Neural cell (in vitro differentiated cells): ENCODE measurements at regions not wholly inside any gene's neighbourhood (a gene's known extent, or its start where the extent isn't known, plus 50 kb on each side); places are given as distances from the start of the nearest gene placed in this dataset.

Experiments
- H2AFZ ChIP-seq: fragments of 200-600, 300-800 bp; sonication (generic), shearing (Covaris generic); 2 replicates; pipeline ENCODE4 v1.6.0; 2014; ENCODE audit warnings: low read depth, mild to moderate bottlenecking, antibody characterized with exemption, low read length, moderate library complexity
- H3F3A ChIP-seq: fragments of 200-600 bp; shearing (Covaris generic); 2 replicates; pipeline ENCODE4 v1.6.1; 2016; ENCODE audit warnings: mild to moderate bottlenecking, moderate library complexity, mixed read lengths, antibody characterized with exemption, low read length; ENCODE audit not compliant: insufficient read depth, poor library complexity, severe bottlenecking
- H3K27ac ChIP-seq: fragments of 200-600, 300-800 bp; sonication (generic), shearing (Covaris generic); 2 replicates; pipeline ENCODE4 v1.5.1; 2014; ENCODE audit warnings: mild to moderate bottlenecking, low read length, moderate library complexity
- H3K27me3 ChIP-seq: fragments of 300-800, 200-600 bp; sonication (generic), shearing (Covaris generic); 2 replicates; pipeline ENCODE4 v1.6.0; 2014; ENCODE audit warnings: mild to moderate bottlenecking, low read depth, low read length, moderate library complexity; ENCODE audit not compliant: insufficient read depth
- H3K36me3 ChIP-seq: fragments of 300-800, 200-600 bp; sonication (generic), shearing (Covaris generic); 2 replicates; pipeline ENCODE4 v1.5.1; 2014; ENCODE audit warnings: mild to moderate bottlenecking, antibody characterized with exemption, low read length, moderate library complexity; ENCODE audit not compliant: insufficient read depth
- H3K4me2 ChIP-seq: fragments of 300-800, 200-600 bp; sonication (generic), shearing (Covaris generic); 2 replicates; pipeline ENCODE4 v1.6.0; 2014; ENCODE audit warnings: mild to moderate bottlenecking, low read length
- H3K4me3 ChIP-seq: fragments of 300-800, 200-600 bp; sonication (generic), shearing (Covaris generic); 2 replicates; pipeline ENCODE4 v1.5.1; 2014; ENCODE audit warnings: mild to moderate bottlenecking, low read length, moderate library complexity
- H3K79me2 ChIP-seq: fragments of 200-600 bp; shearing (Covaris generic); replicated peaks from 2 replicates; pipeline ENCODE4 v1.6.0; 2014; ENCODE audit warnings: mild to moderate bottlenecking, low read length, moderate library complexity; ENCODE audit not compliant: insufficient read depth
- H3K9ac ChIP-seq: fragments of 300-800, 200-600 bp; sonication (generic), shearing (Covaris generic); 2 replicates; pipeline ENCODE4 v1.6.1; 2016; ENCODE audit warnings: mild to moderate bottlenecking, low read length, mixed read lengths
- H3K9me2 ChIP-seq: fragments of 200-600 bp; shearing (Covaris generic); 2 replicates; pipeline ENCODE4 v1.6.1; 2016; ENCODE audit warnings: mild to moderate bottlenecking, low read length, mixed read lengths; ENCODE audit not compliant: insufficient read depth
- H3K9me3 ChIP-seq: fragments of 200-600, 300-800 bp; sonication (generic), shearing (Covaris generic); 2 replicates; pipeline ENCODE4 v1.6.1; 2016; ENCODE audit warnings: mild to moderate bottlenecking, mixed run types, low read length, moderate library complexity, mixed read lengths
- H4K20me1 ChIP-seq: fragments of 200-600 bp; shearing (Covaris generic); 2 replicates; pipeline ENCODE4 v1.6.1; 2016; ENCODE audit warnings: mild to moderate bottlenecking, mixed run types; ENCODE audit not compliant: insufficient read depth
- CTCF ChIP-seq: fragments of 450-650 bp; IDR thresholded peaks from 2 replicates; pipeline ENCODE4 v1.5.1; 2014; ENCODE audit warnings: antibody characterized with exemption, mild to moderate bottlenecking, moderate library complexity; ENCODE audit not compliant: poor library complexity, severe bottlenecking
- EP300 ChIP-seq: fragments of 450-650 bp; conservative IDR thresholded peaks from 2 replicates; pipeline ENCODE4 v1.6.1; 2014; ENCODE audit warnings: antibody characterized with exemption, mild to moderate bottlenecking, moderate library complexity; ENCODE audit not compliant: poor library complexity, severe bottlenecking
- EZH2 ChIP-seq: fragments of 200-600, 300-800 bp; shearing (Covaris generic), sonication (generic); IDR thresholded peaks from 2 replicates; pipeline ENCODE4 v1.6.1; 2014; ENCODE audit warnings: antibody characterized with exemption, low read length, borderline replicate concordance, mild to moderate bottlenecking; ENCODE audit not compliant: insufficient read depth, poor library complexity, severe bottlenecking
- MXI1 ChIP-seq: fragments of 450-650 bp; conservative IDR thresholded peaks from 2 replicates; pipeline ENCODE4 v1.6.1; 2014; ENCODE audit warnings: antibody characterized with exemption, mild to moderate bottlenecking; ENCODE audit not compliant: poor library complexity, severe bottlenecking
- POLR2AphosphoS5 ChIP-seq: IDR thresholded peaks from 2 replicates; pipeline ENCODE4 v1.6.1; 2012
- RAD21 ChIP-seq: fragments of 450-650 bp; conservative IDR thresholded peaks from 2 replicates; pipeline ENCODE4 v1.6.1; 2014; ENCODE audit warnings: antibody characterized with exemption, mild to moderate bottlenecking, moderate library complexity
- REST ChIP-seq: IDR thresholded peaks from 2 replicates; pipeline ENCODE4 v1.6.1; 2012; ENCODE audit warnings: borderline replicate concordance
- SMC3 ChIP-seq: fragments of 450-650 bp; conservative IDR thresholded peaks from 2 replicates; pipeline ENCODE4 v1.6.1; 2014; ENCODE audit warnings: antibody characterized with exemption, mild to moderate bottlenecking, moderate library complexity; ENCODE audit not compliant: poor library complexity
- TAF1 ChIP-seq: IDR thresholded peaks from 2 replicates; pipeline ENCODE4 v1.6.1; 2012; ENCODE audit warnings: low read depth

DNA sequence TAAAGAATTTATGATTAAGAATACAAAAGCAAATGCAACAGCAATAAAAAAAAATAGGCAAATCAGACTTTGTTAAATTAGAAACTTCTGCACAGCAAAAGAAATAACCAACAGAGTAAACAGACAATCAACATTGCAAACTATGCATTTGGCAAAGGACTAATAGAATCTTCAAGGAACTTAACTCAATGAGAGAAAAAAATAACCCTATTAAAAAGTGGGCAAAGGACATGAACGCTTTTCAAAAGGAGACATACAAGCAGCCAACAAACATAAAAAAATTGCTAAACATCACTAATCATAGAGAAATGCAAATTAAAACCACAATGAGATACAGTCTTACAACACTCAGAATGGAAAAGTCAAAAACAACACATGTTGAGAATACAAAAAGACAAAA, 166.0 kb upstream of the DSEL start:
- H3K27ac ChIP-seq, result no peak overlapping the region

GRCh38 chr18:67677489-67677888, 161.0 kb upstream of the DSEL start:
- Histone ChIP-seq H3K9me3 (no peaks in the 10 kb centered on the region), H3K27me3 (no peaks in the 10 kb centered on the region), H3K4me2 (peak overlapping the region; percentile 3), H3K9ac (no peak overlapping the region), H3K79me2 (no peaks in the 10 kb centered on the region), H4K20me1 (no peaks in the 10 kb centered on the region), H2AFZ (no peak overlapping the region), H3K36me3 (no peaks in the 10 kb centered on the region), H3F3A (no peaks in the 10 kb centered on the region), H3K27ac (peak overlapping the region; percentile 6), H3K4me3 (no peak overlapping the region), H3K9me2 (no peaks in the 10 kb centered on the region)
- TF ChIP-seq RAD21 (peak; percentile 28), POLR2AphosphoS5 (peak; percentile 77), MXI1 (no peak), CTCF (no peak), REST (peak; percentile 42), EP300 (peak; percentile 92), SMC3 (no peak), EZH2 (no peak), TAF1 (no peak)

More for the DNA sequence above, 166.0 kb upstream of the DSEL start:
- H4K20me1 ChIP-seq, result no peaks in the 10 kb centered on the region
- H3K9ac ChIP-seq, result no peak overlapping the region
- H2AFZ ChIP-seq, result no peak overlapping the region
- no peak overlapping the region for H3K4me2 ChIP-seq
- H3K79me2 ChIP-seq, result no peaks in the 10 kb centered on the region
- H3K4me3 ChIP-seq, result no peak overlapping the region
- no peaks in the 10 kb centered on the region for H3K36me3 ChIP-seq
- H3K9me2 ChIP-seq, result no peaks in the 10 kb centered on the region
- TF ChIP-seq SMC3 (no peak), MXI1 (no peak), TAF1 (no peak), EP300 (no peak), POLR2AphosphoS5 (no peak)
- no peaks in the 10 kb centered on the region for H3K27me3 ChIP-seq
- H3F3A ChIP-seq, result no peaks in the 10 kb centered on the region
- H3K9me3 ChIP-seq, result no peaks in the 10 kb centered on the region

DNA sequence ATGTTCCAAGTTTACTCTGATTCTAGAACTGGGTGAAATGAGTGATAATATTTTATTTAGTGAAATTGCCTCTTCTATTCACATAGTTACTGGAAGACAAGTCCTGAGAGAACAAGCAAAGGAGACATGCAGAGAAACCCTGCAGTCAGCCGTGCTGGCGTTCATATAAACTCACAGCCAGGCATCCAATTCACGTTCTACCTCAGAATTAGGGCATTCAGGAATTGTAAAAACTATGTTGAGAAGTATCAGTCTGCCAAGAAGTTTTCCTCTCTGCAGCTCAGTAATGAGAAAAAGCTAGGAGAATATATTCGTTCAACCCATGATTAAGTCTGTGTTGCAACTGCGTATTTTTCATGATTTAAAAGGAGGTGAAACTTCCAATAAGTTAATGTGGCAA, 156.2 kb upstream of the DSEL start:
- H3K27ac ChIP-seq, result no peak overlapping the region
- no peaks in the 10 kb centered on the region for H3K9me2 ChIP-seq
- no peak overlapping the region for H3K9ac ChIP-seq
- H2AFZ ChIP-seq, result no peak overlapping the region
- no peaks in the 10 kb centered on the region for H3K36me3 ChIP-seq
- H3K79me2 ChIP-seq, result no peaks in the 10 kb centered on the region
- H3F3A ChIP-seq, result no peaks in the 10 kb centered on the region
- H3K27me3 ChIP-seq, result no peaks in the 10 kb centered on the region
- H4K20me1 ChIP-seq, result no peaks in the 10 kb centered on the region
- TF ChIP-seq RAD21, result no peak
- H3K9me3 ChIP-seq, result no peaks in the 10 kb centered on the region
- no peak overlapping the region for H3K4me2 ChIP-seq
- no peak overlapping the region for H3K4me3 ChIP-seq
